K562 (cell line): ENCODE measurements at regions not wholly inside any gene's neighbourhood (a gene's known extent, or its start where the extent isn't known, plus 50 kb on each side); places are given as distances from the start of the nearest gene placed in this dataset.

Experiments used
- ATAC-seq: fragments of 200-7000 bp; cut with Tn5 transposase; 3 replicates; pipeline ENCODE4 v1.9.1; 2020; ENCODE audit warnings: moderate library complexity
- BruUV-seq: library from RNA; stranded (reverse); fragments of 400-500 nt; replicated peaks from 2 replicates; lab custom pipeline; 2021; lab: Mats Ljungman, UMichigan
- CTCF ChIA-PET: fragments of 300-600 bp; formaldehyde crosslinking; extraction: SDS; loops from one replicate; lab custom pipeline; 2021; ENCODE audit warnings: low intra/inter-chr PET ratio; lab: Yijun Ruan, JAX
- POLR2A ChIA-PET: fragments of 300-600, 350-650 bp; sonication (Branson Sonifier 250); formaldehyde crosslinking; extraction: SDS; loops from one replicate; lab custom pipeline; 2021; ENCODE audit warnings: antibody characterized with exemption, inconsistent platforms; lab: Yijun Ruan, JAX
- DNase-seq, 4 experiments: peaks; one replicate each; pipeline versions ENCODE4 v3.0.0 to v3.0.0-alpha.2; 2011 to 2018; ENCODE audit warnings: low spot score in 3 of 4, mixed read lengths in 3 of 4; ENCODE audit errors: extremely low read depth in 1 of 4
- FAIRE-seq: peaks from 2 replicates; lab custom pipeline; 2011; peaks lifted over from hg19 to GRCh38; lab: Jason Lieb, UNC
- H2AFZ ChIP-seq: 2 replicates; pipeline ENCODE4 v1.6.0; 2011; ENCODE audit warnings: low read depth, low read length, control low read depth, inconsistent platforms
- H3K27ac ChIP-seq: fragments of 200-600 bp; 3 replicates; pipeline ENCODE4 v1.8.0; 2011; ENCODE audit warnings: low read depth, mild to moderate bottlenecking, control low read depth, inconsistent platforms, low read length, moderate library complexity, mixed read lengths; ENCODE audit errors: extremely low read depth
- H3K27me3 ChIP-seq, 2 experiments: fragments of 300-600 bp in 1 of 2; 2 replicates in 1 of 2; 3 replicates in 1 of 2; pipeline versions ENCODE4 v1.6.0 to v1.8.0; 2011; ENCODE audit warnings: inconsistent platforms in 2 of 2, low read length in 2 of 2, mild to moderate bottlenecking in 1 of 2, mixed read lengths in 1 of 2, moderate library complexity in 1 of 2; ENCODE audit not compliant: control insufficient read depth in 2 of 2, insufficient read depth in 2 of 2
- H3K36me3 ChIP-seq: fragments of 300-600 bp; 3 replicates; pipeline ENCODE4 v1.8.0; 2011; ENCODE audit warnings: mild to moderate bottlenecking, low read length, inconsistent platforms; ENCODE audit not compliant: control insufficient read depth, insufficient read depth
- H3K4me1 ChIP-seq, 2 experiments: fragments of 200-600 bp in 1 of 2; replicated peaks in 1 of 2; 2 replicates in 1 of 2; 3 replicates in 1 of 2; pipeline versions ENCODE4 v1.5.1 to v1.8.0; 2011; ENCODE audit warnings: inconsistent platforms in 2 of 2, low read length in 2 of 2, mild to moderate bottlenecking in 1 of 2, mixed read lengths in 1 of 2, moderate library complexity in 1 of 2; ENCODE audit not compliant: control insufficient read depth in 2 of 2, insufficient read depth in 2 of 2
- H3K4me2 ChIP-seq: 2 replicates; pipeline ENCODE4 v1.6.1; 2011; ENCODE audit warnings: low read length, control low read depth, inconsistent platforms, mixed read lengths; ENCODE audit not compliant: insufficient read depth
- H3K4me3 ChIP-seq: fragments of 200-600 bp; sonication (generic), shearing (Covaris generic); 2 replicates; pipeline ENCODE4 v1.5.1; 2016; ENCODE audit warnings: control low read depth, inconsistent platforms
- H3K79me2 ChIP-seq: fragments of 200-600 bp; 3 replicates; pipeline ENCODE4 v1.8.0; 2011; ENCODE audit warnings: low read length, inconsistent platforms; ENCODE audit not compliant: control insufficient read depth, insufficient read depth
- H3K9ac ChIP-seq, 2 experiments: 2 replicates each; pipeline versions ENCODE4 v1.6.0 to v1.6.1; 2011; ENCODE audit warnings: low read depth in 2 of 2, low read length in 2 of 2, control low read depth in 1 of 2, inconsistent platforms in 1 of 2, mild to moderate bottlenecking in 1 of 2, mixed read lengths in 1 of 2; ENCODE audit not compliant: insufficient read depth in 1 of 2
- H3K9me1 ChIP-seq: one replicate; pipeline ENCODE4 v1.6.0; 2011; ENCODE audit warnings: inconsistent platforms, mild to moderate bottlenecking, low read length, moderate library complexity; ENCODE audit not compliant: control insufficient read depth, insufficient read depth
- H3K9me3 ChIP-seq: replicated peaks from 2 replicates; pipeline ENCODE4 v1.5.1; 2011; ENCODE audit warnings: low read depth, low read length, inconsistent platforms; ENCODE audit not compliant: control insufficient read depth, insufficient read depth
- H4K20me1 ChIP-seq: replicated peaks from 2 replicates; pipeline ENCODE4 v1.6.1; 2011; ENCODE audit warnings: low read length, inconsistent platforms, mixed read lengths; ENCODE audit not compliant: control insufficient read depth, insufficient read depth
- CBX3 ChIP-seq, 2 experiments: IDR thresholded peaks; 1 replicate in 1 of 2; 2 replicates in 1 of 2; pipeline ENCODE4 v1.6.1; 2012; ENCODE audit warnings: inconsistent platforms in 2 of 2, low read length in 2 of 2, borderline replicate concordance in 1 of 2, control low read depth in 1 of 2
- CREB3 ChIP-seq: fragments of 450-650 bp; conservative IDR thresholded peaks from 2 replicates; pipeline ENCODE4 v1.6.1; 2016; ENCODE audit warnings: missing genetic modification characterization, low read depth, mild to moderate bottlenecking, missing compliant biosample characterization, moderate library complexity
- ELF1 ChIP-seq: fragments of 200-800 bp; sonication (Bioruptor generic); IDR thresholded peaks from 2 replicates; pipeline ENCODE4 v1.6.1; 2016; ENCODE audit warnings: missing genetic modification characterization, missing compliant biosample characterization
- NCOA6 ChIP-seq: fragments of 450-650 bp; IDR thresholded peaks from 2 replicates; pipeline ENCODE4 v1.6.1; 2017; ENCODE audit warnings: mild to moderate bottlenecking
- SMC3 ChIP-seq: conservative IDR thresholded peaks from 2 replicates; pipeline ENCODE4 v1.6.1; 2011; ENCODE audit warnings: low read depth, low read length, improper control_type of control experiment; ENCODE audit not compliant: insufficient read depth
- SRSF7 ChIP-seq: fragments of 200-400 bp; formaldehyde crosslinking; optimal IDR thresholded peaks from 2 replicates; pipeline ENCODE3; 2017; ENCODE audit warnings: mild to moderate bottlenecking, low read depth, low read length
- TRIM28 ChIP-seq: fragments of 450-650 bp; IDR thresholded peaks from 2 replicates; pipeline ENCODE4 v1.6.1; 2017
- ZNF12 ChIP-seq: sonication (generic); formaldehyde crosslinking; IDR thresholded peaks from 2 replicates; pipeline ENCODE4 v1.4.0; 2020; ENCODE audit warnings: mild to moderate bottlenecking, missing genetic modification reagents
- WGBS: fragments of 100-300 bp; shearing (Covaris generic); methylation state at CpG from one replicate; pipeline ENCODE4 v1.1.6; 2016; ENCODE audit warnings: low coverage, mixed read lengths; ENCODE audit not compliant: insufficient coverage; ENCODE audit errors: missing lambda C conversion rate; 5-methylcytosine and 5-hydroxymethylcytosine counted together
- in situ Hi-C: fragments of 300-500 bp; cut with MboI; formaldehyde crosslinking; loops from 4 replicates; pipeline ENCODE4 v1.15.0; 2018; ENCODE audit warnings: inconsistent platforms, mixed read lengths
- intact Hi-C: fragments of 100-400 bp; cut with micrococcal nuclease; formaldehyde crosslinking; loops from 2 replicates; pipeline ENCODE4 v1.14.2; 2022

DNA sequence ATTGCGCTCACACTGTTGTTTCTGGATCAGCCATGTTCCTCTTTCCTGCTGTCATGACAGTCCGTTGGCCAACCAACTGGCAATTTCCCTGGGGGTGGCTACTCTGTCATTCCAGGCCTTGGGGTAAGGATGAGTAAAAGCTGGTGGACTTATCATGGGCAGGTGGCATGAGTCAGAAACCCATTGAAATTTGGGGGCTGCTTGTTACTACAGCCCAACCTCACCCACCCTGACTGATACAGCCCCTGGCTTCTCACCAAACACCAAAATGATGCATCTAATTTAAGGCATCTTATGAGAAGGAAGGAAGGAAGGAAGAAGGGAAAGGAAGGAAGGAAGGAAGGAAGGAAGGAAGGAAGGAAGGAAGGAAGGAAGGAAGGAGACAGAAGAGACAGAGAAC lies 53.9 kb upstream of the CRHR1 start:
- Histone ChIP-seq H3K9ac (no peak overlapping the region), H4K20me1 (no peaks in the 10 kb centered on the region; the same call in 1 of the 2 replicates), H3K36me3 (no peaks in the 10 kb centered on the region), H3K79me2 (no peaks in the 10 kb centered on the region), H3K4me1 (no peaks in the 10 kb centered on the region), H3K27ac (no peak overlapping the region), H3K4me3 (no peak overlapping the region)
- BruUV-seq = no TSS peak
- POLR2A ChIA-PET = no interaction called here
- TF ChIP-seq NCOA6 = no peak
- TF ChIP-seq ZNF12 = peak; percentile 95
- TF ChIP-seq SRSF7 = no peak
- no peak for TF ChIP-seq CREB3 (tag)
- TF ChIP-seq, all 486 proteins: peak for 1
- Histone ChIP-seq H2AFZ (no peak overlapping the region), H3K9me3 (no peaks in the 10 kb centered on the region; the same call in none of the 2 replicates), H3K4me2 (no peak overlapping the region), H3K9me1 (no peaks in the 10 kb centered on the region), H3K27me3 (peaks cover 0 to 10% of the 10 kb centered on the region in 2 experiments; a peak in 2 of 5 replicates)
- CTCF ChIA-PET = interaction anchor here (0.6 kb wide), 1 partner anchor 142 kb away, joined by 3 read pairs; no protein-coding TSS in a partner anchor
- FAIRE-seq (no peak), ATAC-seq (no peak), DNase-seq (no peak)
- in situ Hi-C loops = no loop called here
- 0% methylated on average over 2 of the region's 2 CpGs for WGBS
- intact Hi-C loops = no loop called here

DNA sequence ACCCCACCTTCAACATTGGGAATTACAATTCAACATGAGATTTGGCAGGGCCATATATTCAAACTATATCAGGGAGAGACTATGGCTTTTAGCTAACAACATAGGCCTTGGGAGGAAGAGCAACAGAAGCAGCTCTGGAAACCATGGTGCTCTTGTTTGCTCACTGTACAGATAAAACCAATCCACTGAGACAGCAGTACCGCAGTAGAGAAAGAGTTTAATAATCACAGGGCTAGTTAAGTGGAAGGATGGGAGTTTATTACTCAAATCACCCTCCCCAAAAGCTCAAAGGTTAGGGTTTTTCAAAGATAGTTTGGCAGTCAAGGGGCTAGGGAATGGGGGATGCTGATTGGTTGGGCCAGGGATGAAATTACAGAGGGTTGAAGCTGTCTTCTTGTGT lies 52.7 kb upstream of the CRHR1 start:
- H3K9ac ChIP-seq = no peak overlapping the region
- POLR2A ChIA-PET = no interaction called here
- H3K27me3 ChIP-seq = peaks cover 0 to 10% of the 10 kb centered on the region in 2 experiments; a peak in 2 of 5 replicates

More for the DNA sequence above, 52.7 kb upstream of the CRHR1 start:
- Histone ChIP-seq H3K9me3 (no peaks in the 10 kb centered on the region; the same call in none of the 2 replicates), H3K4me1 (no peaks in the 10 kb centered on the region), H2AFZ (no peak overlapping the region), H3K36me3 (no peaks in the 10 kb centered on the region), H3K4me2 (no peak overlapping the region), H3K27ac (no peak overlapping the region), H3K4me3 (no peak overlapping the region), H4K20me1 (no peaks in the 10 kb centered on the region), H3K9me1 (no peaks in the 10 kb centered on the region), H3K79me2 (no peaks in the 10 kb centered on the region)
- BruUV-seq = no TSS peak
- WGBS = 0% methylated on average over 1 of the region's 1 CpG
- CTCF ChIA-PET = no interaction called here
- in situ Hi-C loops = no loop called here
- TF ChIP-seq TRIM28 (0 out of 2 replicates have a peak, but pooled peaks have one; percentile 55), SMC3 (no peak), CBX3 (IDR thresholded peaks at IDR 0.05; ENCODE audit: borderline replicate concordance in 1 of 2, low read length in 2 of 2) (peak in 1 of 2 experiments; percentile 61; a peak in 1 of 3 replicates), ELF1 (no peak)
- no peak for DNase-seq
- ATAC-seq = no peak
- intact Hi-C loops = no loop called here
- no peak for FAIRE-seq
